HepG2 (cell line): ENCODE measurements at regions not wholly inside any gene's neighbourhood (a gene's known extent, or its start where the extent isn't known, plus 50 kb on each side); places are given as distances from the start of the nearest gene placed in this dataset.

Experiments used
- ATAC-seq: fragments of 200-7000 bp; cut with Tn5 transposase; 3 replicates; pipeline ENCODE4 v1.9.1; 2020; ENCODE audit warnings: mild to moderate bottlenecking, moderate library complexity
- BruUV-seq: library from RNA; stranded (reverse); fragments of 400-500 nt; replicated peaks from 2 replicates; lab custom pipeline; 2021; lab: Mats Ljungman, UMichigan
- CTCF ChIA-PET: fragments of 300-600 bp; formaldehyde crosslinking; extraction: SDS; loops from one replicate; lab custom pipeline; 2021; ENCODE audit warnings: low total read pairs, inconsistent platforms, low intra/inter-chr PET ratio; lab: Yijun Ruan, JAX
- POLR2A ChIA-PET: fragments of 350-600 bp; sonication (Branson Sonifier 250); formaldehyde crosslinking; loops from one replicate; lab custom pipeline; 2020; ENCODE audit warnings: antibody characterized with exemption, inconsistent platforms; lab: Yijun Ruan, JAX
- DNase-seq: peaks from one replicate; pipeline ENCODE4 v3.0.0-alpha.2; 2015; ENCODE audit warnings: low spot score
- FAIRE-seq: peaks from 3 replicates; lab custom pipeline; 2011; peaks lifted over from hg19 to GRCh38; lab: Jason Lieb, UNC
- H2AFZ ChIP-seq: one replicate; pipeline ENCODE4 v1.6.1; 2011; ENCODE audit warnings: low read length, inconsistent platforms
- H3K27ac ChIP-seq: fragments of 300-600 bp; 3 replicates; pipeline ENCODE4 v1.8.0; 2011; ENCODE audit warnings: mixed run types, mild to moderate bottlenecking, mixed read lengths, low read length, inconsistent platforms; ENCODE audit not compliant: insufficient read depth; ENCODE audit errors: extremely low read length
- H3K27me3 ChIP-seq, 2 experiments: fragments of 200-600 bp in 1 of 2; 2 replicates in 1 of 2; 3 replicates in 1 of 2; pipeline versions ENCODE4 v1.6.0 to v1.8.0; 2011; ENCODE audit warnings: low read length in 2 of 2, mild to moderate bottlenecking in 2 of 2, moderate library complexity in 2 of 2, inconsistent platforms in 1 of 2; ENCODE audit not compliant: insufficient read depth in 2 of 2, control insufficient read depth in 1 of 2
- H3K36me3 ChIP-seq, 2 experiments: fragments of 200-600 bp in 1 of 2; replicated peaks in 1 of 2; 2 replicates in 1 of 2; 3 replicates in 1 of 2; pipeline versions ENCODE4 v1.5.1 to v1.8.0; 2011; ENCODE audit warnings: low read length in 2 of 2, inconsistent platforms in 1 of 2; ENCODE audit not compliant: insufficient read depth in 2 of 2, control insufficient read depth in 1 of 2
- H3K4me1 ChIP-seq: 2 replicates; pipeline ENCODE4 v1.5.1; 2012; ENCODE audit warnings: low read length, inconsistent platforms; ENCODE audit not compliant: insufficient read depth
- H3K4me2 ChIP-seq: 2 replicates; pipeline ENCODE4 v1.6.0; 2011; ENCODE audit warnings: low read depth, low read length, inconsistent platforms
- H3K4me3 ChIP-seq, 3 experiments: fragments of 200-600 bp in 1 of 3; sonication (generic), shearing (Covaris generic) in 1 of 3; replicated peaks in 1 of 3; 2 replicates each; pipeline ENCODE4 v1.5.1; 2011 to 2016; ENCODE audit warnings: low read length in 3 of 3, inconsistent platforms in 2 of 3, low read depth in 2 of 3, mild to moderate bottlenecking in 2 of 3, control low read depth in 1 of 3, mixed read lengths in 1 of 3; ENCODE audit not compliant: insufficient read depth in 1 of 3
- H3K79me2 ChIP-seq: one replicate; pipeline ENCODE4 v1.6.1; 2011; ENCODE audit warnings: low read length, inconsistent platforms; ENCODE audit not compliant: insufficient read depth
- H3K9ac ChIP-seq: 2 replicates; pipeline ENCODE4 v1.6.0; 2011; ENCODE audit warnings: mild to moderate bottlenecking, low read depth, low read length, inconsistent platforms; ENCODE audit not compliant: insufficient read depth
- H3K9me3 ChIP-seq: 2 replicates; pipeline ENCODE4 v1.5.1; 2012; ENCODE audit warnings: mild to moderate bottlenecking, low read length
- H4K20me1 ChIP-seq: 2 replicates; pipeline ENCODE4 v1.6.0; 2011; ENCODE audit warnings: inconsistent platforms, mild to moderate bottlenecking, low read length, moderate library complexity; ENCODE audit not compliant: insufficient read depth
- GATA4 ChIP-seq: sonication (generic); IDR thresholded peaks from 2 replicates; pipeline ENCODE4 v1.6.1; 2016; ENCODE audit warnings: antibody characterized with exemption, low read depth, borderline replicate concordance
- GZF1 ChIP-seq: sonication (generic); formaldehyde crosslinking; IDR thresholded peaks from 2 replicates; pipeline ENCODE4 v1.5.1; 2020; ENCODE audit warnings: mild to moderate bottlenecking, missing genetic modification reagents
- NFYB ChIP-seq: sonication (generic); formaldehyde crosslinking; IDR thresholded peaks from 2 replicates; pipeline ENCODE4 v1.4.0; 2020; ENCODE audit warnings: missing genetic modification reagents
- NR1H2 ChIP-seq: sonication (generic); formaldehyde crosslinking; IDR thresholded peaks from 2 replicates; pipeline ENCODE4 v1.8.1; 2022; ENCODE audit warnings: low read depth, missing genetic modification reagents, borderline replicate concordance
- SIN3B ChIP-seq: fragments of 150-350 bp; IDR thresholded peaks from 2 replicates; pipeline ENCODE4 v1.6.1; 2014; ENCODE audit warnings: low read length
- SSRP1 ChIP-seq: IDR thresholded peaks from 2 replicates; pipeline ENCODE4 v1.6.1; 2016; ENCODE audit warnings: control low read depth
- YY1 ChIP-seq: IDR thresholded peaks from 2 replicates; pipeline ENCODE4 v1.6.1; 2011; ENCODE audit warnings: low read length, low read depth, moderate library complexity, mild to moderate bottlenecking; ENCODE audit not compliant: insufficient read depth, insufficient replicate concordance
- ZBTB20 ChIP-seq: sonication (generic); formaldehyde crosslinking; IDR thresholded peaks from 2 replicates; pipeline ENCODE4 v1.8.1; 2023; ENCODE audit warnings: missing genetic modification reagents, low read depth, mild to moderate bottlenecking, borderline replicate concordance
- ZNF160 ChIP-seq: sonication (generic); formaldehyde crosslinking; IDR thresholded peaks from 2 replicates; pipeline ENCODE4 v1.8.0; 2022; ENCODE audit warnings: mild to moderate bottlenecking, inconsistent platforms, missing genetic modification reagents
- ZNF598 ChIP-seq: sonication (generic); formaldehyde crosslinking; IDR thresholded peaks from 2 replicates; pipeline ENCODE4 v1.5.1; 2020; ENCODE audit warnings: mild to moderate bottlenecking, missing genetic modification reagents, borderline replicate concordance
- ZNF672 ChIP-seq: sonication (generic); formaldehyde crosslinking; IDR thresholded peaks from 2 replicates; pipeline ENCODE4 v1.8.1; 2022; ENCODE audit warnings: missing genetic modification reagents
- ZSCAN30 ChIP-seq: sonication (generic); formaldehyde crosslinking; IDR thresholded peaks from 2 replicates; pipeline ENCODE4 v1.5.0; 2020; ENCODE audit warnings: mild to moderate bottlenecking, missing genetic modification reagents
- WGBS: methylation state at CpG from one replicate; pipeline ENCODE4 v1.1.6; 2017; ENCODE audit warnings: low lambda C conversion rate; 5-methylcytosine and 5-hydroxymethylcytosine counted together
- in situ Hi-C: cut with HindIII; loops from 2 replicates; pipeline ENCODE4 v1.10.0; 2017; ENCODE audit warnings: low pct_unique_long_range_greater_than_20kb; ENCODE audit not compliant: extremely low pct_ligation_motif_present
- intact Hi-C: fragments of 100-400 bp; cut with micrococcal nuclease; formaldehyde crosslinking; loops from one replicate; pipeline ENCODE4 v1.10.0; 2022; ENCODE audit not compliant: unreplicated experiment
- TF ChIP-seq, protein P1 (sequence below): sonication (generic); formaldehyde crosslinking; IDR thresholded peaks from 2 replicates; pipeline ENCODE4 v1.4.0; 2020; ENCODE audit warnings: missing genetic modification reagents

DNA sequence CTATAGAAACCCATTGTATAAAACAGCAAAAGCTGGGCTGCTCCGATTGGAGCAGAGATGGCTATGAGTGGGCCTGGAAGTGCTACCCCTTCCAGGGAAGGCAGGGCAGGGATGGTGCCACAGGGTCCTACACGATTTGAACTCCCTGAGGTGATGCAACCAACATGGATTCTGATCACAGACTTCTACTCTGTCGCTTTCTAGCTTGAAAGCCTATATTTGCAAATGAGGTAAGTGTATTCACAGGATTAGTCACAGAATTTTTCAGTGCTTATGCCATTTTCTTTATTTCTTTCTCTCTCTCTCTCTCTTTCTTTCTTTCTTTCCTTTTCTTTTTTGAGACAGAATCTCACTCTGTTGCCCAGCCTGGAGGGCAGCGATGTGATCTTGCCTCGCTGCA, 179.0 kb downstream of the SPRY2 start:
- Histone ChIP-seq H3K4me1 (no peaks in the 10 kb centered on the region), H4K20me1 (no peaks in the 10 kb centered on the region), H2AFZ (no peak overlapping the region)
- no TSS peak for BruUV-seq
- POLR2A ChIA-PET: no interaction called here
- no peak for DNase-seq
- FAIRE-seq: no peak
- no peak for TF ChIP-seq ZSCAN30 (CRISPR knock-in tag)
- TF ChIP-seq NFYB (CRISPR knock-in tag): no peak
- TF ChIP-seq, protein P1, sequence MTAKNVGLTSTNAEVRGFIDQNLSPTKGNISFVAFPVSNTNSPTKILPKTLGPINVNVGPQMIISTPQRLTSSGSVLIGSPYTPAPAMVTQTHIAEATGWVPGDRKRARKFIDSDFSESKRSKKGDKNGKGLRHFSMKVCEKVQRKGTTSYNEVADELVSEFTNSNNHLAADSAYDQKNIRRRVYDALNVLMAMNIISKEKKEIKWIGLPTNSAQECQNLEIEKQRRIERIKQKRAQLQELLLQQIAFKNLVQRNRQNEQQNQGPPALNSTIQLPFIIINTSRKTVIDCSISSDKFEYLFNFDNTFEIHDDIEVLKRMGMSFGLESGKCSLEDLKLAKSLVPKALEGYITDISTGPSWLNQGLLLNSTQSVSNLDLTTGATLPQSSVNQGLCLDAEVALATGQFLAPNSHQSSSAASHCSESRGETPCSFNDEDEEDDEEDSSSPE (CRISPR knock-in tag): no peak
- TF ChIP-seq ZNF160 (CRISPR knock-in tag): no peak
- no peak for TF ChIP-seq GATA4
- no peak for TF ChIP-seq YY1
- no peak for TF ChIP-seq ZNF598 (CRISPR knock-in tag)
- TF ChIP-seq GZF1 (CRISPR knock-in tag): no peak
- TF ChIP-seq NR1H2 (CRISPR knock-in tag): no peak
- no peak for TF ChIP-seq ZBTB20 (CRISPR knock-in tag)
- TF ChIP-seq ZNF672 (CRISPR knock-in tag): no peak
- no peak for TF ChIP-seq SSRP1 (CRISPR knock-in tag)
- TF ChIP-seq SIN3B: no peak
- TF ChIP-seq, all 625 proteins: peak for 0
- H3K4me3 ChIP-seq: no peak overlapping the region
- CTCF ChIA-PET: no interaction called here
- no peak overlapping the region for H3K27ac ChIP-seq
- no peaks in the 10 kb centered on the region for H3K36me3 ChIP-seq
- no peak for ATAC-seq
- H3K27me3 ChIP-seq: no peaks in the 10 kb centered on the region
- in situ Hi-C loops: no loop called here
- H3K79me2 ChIP-seq: no peaks in the 10 kb centered on the region
- no peak overlapping the region for H3K9ac ChIP-seq
- no peak overlapping the region for H3K4me2 ChIP-seq
- H3K9me3 ChIP-seq: no peaks in the 10 kb centered on the region
- intact Hi-C loops: no loop called here
- WGBS: 44% methylated on average over 5 of the region's 5 CpGs
